ENCODE measurements at regions not wholly inside any gene's neighbourhood (a gene's known extent, or its start where the extent isn't known, plus 50 kb on each side); places are given as distances from the start of the nearest gene placed in this dataset.
"Not testable (repeated sequence)": the region's sequence is repeated elsewhere in the genome, so short reads cannot be mapped to it uniquely, and the experiment has no call there.

GRCh38 chr3:65030847-65031463 is 343.2 kb upstream of the ADAMTS9 start:
- DNase-seq: peak in 1 of 5 experiments; percentile 61

GRCh38 chr3:65030014-65030627 is 342.3 kb upstream of the ADAMTS9 start:
- DNase-seq: no peak

GRCh38 chr3:65029130-65029529 is 341.3 kb upstream of the ADAMTS9 start:
- no peak for DNase-seq

GRCh38 chr3:65028024-65028423 is 340.2 kb upstream of the ADAMTS9 start:
- no peak for DNase-seq

- DNase-seq: no peak
Observed at GRCh38 chr3:65027335-65027734, 339.5 kb upstream of the ADAMTS9 start.

- no peak for DNase-seq
Observed at GRCh38 chr3:65026151-65026550, 338.4 kb upstream of the ADAMTS9 start.

- no peak for DNase-seq
Observed at GRCh38 chr3:65024148-65024547, 336.3 kb upstream of the ADAMTS9 start.

- DNase-seq: no peak
Observed at GRCh38 chr3:65020281-65021160, 332.7 kb upstream of the ADAMTS9 start.

GRCh38 chr3:65019443-65020055 is 331.7 kb upstream of the ADAMTS9 start:
- no peak for DNase-seq

- DNase-seq: no peak
Observed at GRCh38 chr3:65018801-65019200, 331.0 kb upstream of the ADAMTS9 start.

- DNase-seq: no peak
Observed at GRCh38 chr3:65017359-65017758, 329.6 kb upstream of the ADAMTS9 start.

GRCh38 chr3:65015711-65016110 is 327.9 kb upstream of the ADAMTS9 start:
- DNase-seq: no peak

GRCh38 chr3:65013053-65013452 is 325.3 kb upstream of the ADAMTS9 start:
- DNase-seq: no peak

GRCh38 chr3:65006300-65006739 is 318.5 kb upstream of the ADAMTS9 start:
- DNase-seq: no peak

GRCh38 chr3:65005486-65005885 is 317.7 kb upstream of the ADAMTS9 start:
- DNase-seq: no peak

- no peak for DNase-seq
Observed at GRCh38 chr3:65004795-65005295, 317.0 kb upstream of the ADAMTS9 start.

- no peak for DNase-seq
Observed at GRCh38 chr3:65004306-65004705, 316.5 kb upstream of the ADAMTS9 start.

GRCh38 chr3:65001119-65001518 is 313.3 kb upstream of the ADAMTS9 start:
- DNase-seq: not testable (repeated sequence)

- DNase-seq: no peak
Observed at GRCh38 chr3:64998317-64998716, 310.5 kb upstream of the ADAMTS9 start.

- no peak for DNase-seq
Observed at GRCh38 chr3:64995857-64996551, 308.2 kb upstream of the ADAMTS9 start.

- no peak for DNase-seq
Observed at GRCh38 chr3:64993781-64994180, 306.0 kb upstream of the ADAMTS9 start.

GRCh38 chr3:64992530-64993285 is 304.9 kb upstream of the ADAMTS9 start:
- no peak for DNase-seq

Data from T-helper 2 cell (primary cell).